Iris pigment epithelial cell (primary cell): ENCODE measurements at regions not wholly inside any gene's neighbourhood (a gene's known extent, or its start where the extent isn't known, plus 50 kb on each side); places are given as distances from the start of the nearest gene placed in this dataset.

Experiments
- DNase-seq: peaks from one replicate; pipeline ENCODE4 v3.0.0-alpha.2; 2011; ENCODE audit warnings: low read depth

GRCh38 chr15:95919460-95919859 lies 411.0 kb upstream of the NR2F2 start:
- DNase-seq = peak; percentile 8

- no peak for DNase-seq
Measured at GRCh38 chr15:95921404-95921803, 409.1 kb upstream of the NR2F2 start.

- DNase-seq = no peak
Measured at GRCh38 chr15:95922431-95922830, 408.1 kb upstream of the NR2F2 start.

GRCh38 chr15:95923792-95924191 lies 406.7 kb upstream of the NR2F2 start:
- no peak for DNase-seq

- no peak for DNase-seq
Measured at GRCh38 chr15:95928822-95929221, 401.7 kb upstream of the NR2F2 start.

GRCh38 chr15:95929232-95929846 lies 401.2 kb upstream of the NR2F2 start:
- peak; percentile 50 for DNase-seq

- DNase-seq = peak; percentile 20
Measured at GRCh38 chr15:95930659-95931375, 399.7 kb upstream of the NR2F2 start.

GRCh38 chr15:95931619-95932018 lies 398.9 kb upstream of the NR2F2 start:
- no peak for DNase-seq

GRCh38 chr15:95932141-95932540 lies 398.4 kb upstream of the NR2F2 start:
- no peak for DNase-seq

- DNase-seq = peak; percentile 51
Measured at GRCh38 chr15:95932676-95933075, 397.8 kb upstream of the NR2F2 start.

GRCh38 chr15:95935852-95936251 lies 394.6 kb upstream of the NR2F2 start:
- no peak for DNase-seq

GRCh38 chr15:95937128-95937528 lies 393.4 kb upstream of the NR2F2 start:
- peak; percentile 26 for DNase-seq

GRCh38 chr15:95940431-95940985 lies 390.0 kb upstream of the NR2F2 start:
- no peak for DNase-seq

GRCh38 chr15:95944193-95944592 lies 386.3 kb upstream of the NR2F2 start:
- no peak for DNase-seq

GRCh38 chr15:95944661-95945255 lies 385.7 kb upstream of the NR2F2 start:
- DNase-seq = no peak

GRCh38 chr15:95946241-95946640 lies 384.3 kb upstream of the NR2F2 start:
- no peak for DNase-seq

- no peak for DNase-seq
Measured at GRCh38 chr15:95946926-95947325, 383.6 kb upstream of the NR2F2 start.

- DNase-seq = no peak
Measured at GRCh38 chr15:95948411-95948810, 382.1 kb upstream of the NR2F2 start.

GRCh38 chr15:95953032-95953431 lies 377.5 kb upstream of the NR2F2 start:
- DNase-seq = no peak

GRCh38 chr15:95957861-95958260 lies 372.6 kb upstream of the NR2F2 start:
- no peak for DNase-seq

GRCh38 chr15:95958382-95958781 lies 372.1 kb upstream of the NR2F2 start:
- DNase-seq = no peak

- DNase-seq = no peak
Measured at GRCh38 chr15:95968856-95969255, 361.6 kb upstream of the NR2F2 start.

- no peak for DNase-seq
Measured at GRCh38 chr15:95970326-95970725, 360.2 kb upstream of the NR2F2 start.
